ENCODE measurements at regions not wholly inside any gene's neighbourhood (a gene's known extent, or its start where the extent isn't known, plus 50 kb on each side); places are given as distances from the start of the nearest gene placed in this dataset.

- TF ChIP-seq CTCF (IDR thresholded peaks at IDR 0.05) (no peak), ZFX (IDR thresholded peaks at IDR 0.05; ENCODE audit: borderline replicate concordance) (no peak)
Observed at GRCh38 chr6:6712449-6713403, 124.2 kb downstream of the LY86 start.

All from 22Rv1 (cell line).